ENCODE measurements at regions not wholly inside any gene's neighbourhood (a gene's known extent, or its start where the extent isn't known, plus 50 kb on each side); places are given as distances from the start of the nearest gene placed in this dataset.

- intact Hi-C loops (cut with micrococcal nuclease) = no loop called here
Observed at GRCh38 chr1:168490306-168490705, 53.5 kb downstream of the XCL2 start.

GRCh38 chr1:168488138-168488537 lies 55.7 kb downstream of the XCL2 start:
- intact Hi-C loops (cut with micrococcal nuclease) = no loop called here

- intact Hi-C loops (cut with micrococcal nuclease) = loop anchor here (2.0 kb wide), 1 partner anchor 18 kb away; no protein-coding TSS in a partner anchor
Observed at GRCh38 chr1:168486820-168487219, 57.0 kb downstream of the XCL2 start.

GRCh38 chr1:168485048-168485447 lies 58.7 kb downstream of the XCL2 start:
- intact Hi-C loops (cut with micrococcal nuclease) = no loop called here

- intact Hi-C loops (cut with micrococcal nuclease) = no loop called here
Observed at GRCh38 chr1:168484083-168484482, 59.7 kb downstream of the XCL2 start.

- intact Hi-C loops (cut with micrococcal nuclease) = no loop called here
Observed at GRCh38 chr1:168483539-168483938, 60.3 kb downstream of the XCL2 start.

GRCh38 chr1:168482106-168482505 lies 61.7 kb downstream of the XCL2 start:
- intact Hi-C loops (cut with micrococcal nuclease) = no loop called here

GRCh38 chr1:168481586-168481985 lies 62.2 kb downstream of the XCL2 start:
- intact Hi-C loops (cut with micrococcal nuclease) = no loop called here

GRCh38 chr1:168480997-168481396 lies 62.8 kb downstream of the XCL2 start:
- intact Hi-C loops (cut with micrococcal nuclease) = no loop called here

GRCh38 chr1:168477792-168478191 lies 66.0 kb downstream of the XCL2 start:
- intact Hi-C loops (cut with micrococcal nuclease) = no loop called here

- intact Hi-C loops (cut with micrococcal nuclease) = no loop called here
Observed at GRCh38 chr1:168476588-168477385, 67.0 kb downstream of the XCL2 start.

- intact Hi-C loops (cut with micrococcal nuclease) = loop anchor here (5.0 kb wide), 1 partner anchor 618 kb away; no protein-coding TSS in a partner anchor
Observed at GRCh38 chr1:168474322-168474721, 69.5 kb downstream of the XCL2 start.

GRCh38 chr1:168473126-168473525 lies 70.7 kb downstream of the XCL2 start:
- intact Hi-C loops (cut with micrococcal nuclease) = loop anchor here (5.0 kb wide), 1 partner anchor 619 kb away; no protein-coding TSS in a partner anchor

GRCh38 chr1:168472223-168472622 lies 71.6 kb downstream of the XCL2 start:
- intact Hi-C loops (cut with micrococcal nuclease) = loop anchor here (1.0 to 5.0 kb wide), 2 partner anchors 102 to 620 kb away; no protein-coding TSS in a partner anchor

GRCh38 chr1:168470901-168471431 lies 72.8 kb downstream of the XCL2 start:
- intact Hi-C loops (cut with micrococcal nuclease) = loop anchor here (1.0 to 5.0 kb wide), 3 partner anchors 63 to 621 kb away; no protein-coding TSS in a partner anchor

GRCh38 chr1:168469690-168470089 lies 74.1 kb downstream of the XCL2 start:
- intact Hi-C loops (cut with micrococcal nuclease) = loop anchor here (1.0 to 5.0 kb wide), 3 partner anchors 61 to 623 kb away; no protein-coding TSS in a partner anchor

- intact Hi-C loops (cut with micrococcal nuclease) = no loop called here
Observed at GRCh38 chr1:168468822-168469221, 75.0 kb downstream of the XCL2 start.

- intact Hi-C loops (cut with micrococcal nuclease) = no loop called here
Observed at GRCh38 chr1:168468042-168468809, 75.6 kb downstream of the XCL2 start.

- intact Hi-C loops (cut with micrococcal nuclease) = loop anchor here (2.0 kb wide), 1 partner anchor 53 kb away; no protein-coding TSS in a partner anchor
Observed at GRCh38 chr1:168467452-168467851, 76.3 kb downstream of the XCL2 start.

- intact Hi-C loops (cut with micrococcal nuclease) = loop anchor here (1.0 to 2.0 kb wide), 3 partner anchors 22 to 54 kb away; no protein-coding TSS in a partner anchor
Observed at GRCh38 chr1:168466714-168467131, 77.1 kb downstream of the XCL2 start.

GRCh38 chr1:168466092-168466713 lies 77.6 kb downstream of the XCL2 start:
- intact Hi-C loops (cut with micrococcal nuclease) = loop anchor here (1.0 to 2.0 kb wide), 3 partner anchors 22 to 55 kb away; no protein-coding TSS in a partner anchor

All from T-helper 1 cell treated with Interleukin-12 subunit alpha and Interleukin-12 subunit beta and Interleukin-4 antibody, amounts not matched to agents 30 ng/mL and 1 ng/mL, for 36 hours (primary cell).